GM12872 (cell line): ENCODE measurements at regions not wholly inside any gene's neighbourhood (a gene's known extent, or its start where the extent isn't known, plus 50 kb on each side); places are given as distances from the start of the nearest gene placed in this dataset.

ENCODE experiments used
- TF ChIP-seq, protein P1 (sequence below): IDR thresholded peaks from 3 replicates; pipeline ENCODE4 v1.5.1; 2011; ENCODE audit warnings: low read depth, mild to moderate bottlenecking, low read length, moderate library complexity; ENCODE audit not compliant: insufficient read depth

DNA sequence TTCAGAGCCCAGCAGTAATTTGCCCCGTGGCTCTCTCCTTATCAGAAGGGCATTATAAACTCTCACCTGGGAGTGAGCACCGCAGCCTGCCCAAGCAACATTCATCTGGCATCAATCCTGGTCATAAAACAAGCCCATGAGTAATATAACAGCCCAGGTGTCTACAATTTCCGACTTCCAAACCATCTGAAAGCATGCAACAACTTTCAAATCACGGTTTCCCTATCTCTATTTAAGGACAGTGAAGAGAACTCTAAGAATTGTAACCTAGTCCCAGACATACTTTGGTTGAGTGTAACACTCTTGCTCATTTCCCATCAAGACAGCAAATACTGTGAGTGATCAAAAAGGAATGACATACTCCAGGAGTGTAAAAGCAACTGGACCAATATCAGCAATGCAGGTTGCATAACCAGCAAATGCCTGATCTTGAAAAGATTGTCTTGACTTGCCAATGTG lies 487.4 kb upstream of the SOX9 start:
- TF ChIP-seq, protein P1, sequence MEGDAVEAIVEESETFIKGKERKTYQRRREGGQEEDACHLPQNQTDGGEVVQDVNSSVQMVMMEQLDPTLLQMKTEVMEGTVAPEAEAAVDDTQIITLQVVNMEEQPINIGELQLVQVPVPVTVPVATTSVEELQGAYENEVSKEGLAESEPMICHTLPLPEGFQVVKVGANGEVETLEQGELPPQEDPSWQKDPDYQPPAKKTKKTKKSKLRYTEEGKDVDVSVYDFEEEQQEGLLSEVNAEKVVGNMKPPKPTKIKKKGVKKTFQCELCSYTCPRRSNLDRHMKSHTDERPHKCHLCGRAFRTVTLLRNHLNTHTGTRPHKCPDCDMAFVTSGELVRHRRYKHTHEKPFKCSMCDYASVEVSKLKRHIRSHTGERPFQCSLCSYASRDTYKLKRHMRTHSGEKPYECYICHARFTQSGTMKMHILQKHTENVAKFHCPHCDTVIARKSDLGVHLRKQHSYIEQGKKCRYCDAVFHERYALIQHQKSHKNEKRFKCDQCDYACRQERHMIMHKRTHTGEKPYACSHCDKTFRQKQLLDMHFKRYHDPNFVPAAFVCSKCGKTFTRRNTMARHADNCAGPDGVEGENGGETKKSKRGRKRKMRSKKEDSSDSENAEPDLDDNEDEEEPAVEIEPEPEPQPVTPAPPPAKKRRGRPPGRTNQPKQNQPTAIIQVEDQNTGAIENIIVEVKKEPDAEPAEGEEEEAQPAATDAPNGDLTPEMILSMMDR: no peak

DNA sequence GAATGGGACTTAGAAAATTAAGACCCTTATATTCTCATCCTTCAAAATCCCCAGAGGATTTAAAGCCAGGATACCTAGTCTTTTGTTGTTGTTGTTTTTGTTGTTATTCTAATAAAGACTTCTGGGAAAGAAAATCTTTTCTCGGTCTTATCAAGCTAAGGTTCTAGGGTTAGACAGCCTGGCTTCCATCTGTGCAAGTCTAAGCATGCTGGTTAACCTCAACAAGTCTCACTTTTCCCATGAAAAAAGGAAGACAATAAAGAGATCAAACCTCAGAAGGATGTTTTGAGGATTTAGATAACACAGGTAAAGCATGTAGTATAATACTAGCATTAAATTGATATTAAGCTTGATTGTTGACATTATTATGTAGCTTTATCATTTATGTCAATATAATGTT lies 486.4 kb upstream of the SOX9 start:
- TF ChIP-seq, protein P1: no peak

DNA sequence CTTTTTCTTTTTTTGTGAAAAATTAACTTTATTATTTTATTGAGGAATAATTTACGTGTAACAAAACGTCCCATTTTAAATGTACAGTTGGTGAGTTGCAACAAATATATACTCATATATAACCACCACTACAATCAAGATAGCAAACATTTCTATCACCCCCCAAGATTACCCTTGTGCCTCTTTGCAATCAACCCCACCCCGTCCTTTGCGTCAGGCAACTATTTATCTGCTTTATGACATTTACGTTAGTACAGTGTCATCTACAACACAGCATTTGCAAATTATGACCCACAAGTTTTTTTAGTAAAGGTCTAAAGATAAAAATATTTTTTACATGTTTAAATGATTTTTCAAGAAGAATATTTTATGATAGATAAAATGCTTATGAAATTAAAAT lies 485.6 kb upstream of the SOX9 start:
- TF ChIP-seq, protein P1: no peak

DNA sequence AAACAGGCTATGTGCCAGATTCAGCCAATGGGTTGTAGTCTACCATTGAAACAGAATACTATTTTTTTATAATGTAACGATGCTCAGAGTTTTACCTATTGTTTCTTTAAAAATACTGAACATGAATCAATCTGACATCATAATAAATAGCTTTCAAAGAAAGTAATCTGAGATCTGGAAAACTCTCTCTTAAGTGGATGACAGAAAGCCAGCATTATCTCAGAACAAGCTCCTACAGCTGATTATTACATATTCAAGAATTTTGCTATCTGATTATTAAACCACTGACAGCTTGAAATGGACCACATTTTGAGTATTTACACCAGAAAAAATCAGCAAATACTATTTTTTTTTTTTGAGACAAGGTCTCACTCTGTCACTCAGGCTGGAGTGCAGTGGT lies 484.2 kb upstream of the SOX9 start:
- TF ChIP-seq, protein P1: no peak

DNA sequence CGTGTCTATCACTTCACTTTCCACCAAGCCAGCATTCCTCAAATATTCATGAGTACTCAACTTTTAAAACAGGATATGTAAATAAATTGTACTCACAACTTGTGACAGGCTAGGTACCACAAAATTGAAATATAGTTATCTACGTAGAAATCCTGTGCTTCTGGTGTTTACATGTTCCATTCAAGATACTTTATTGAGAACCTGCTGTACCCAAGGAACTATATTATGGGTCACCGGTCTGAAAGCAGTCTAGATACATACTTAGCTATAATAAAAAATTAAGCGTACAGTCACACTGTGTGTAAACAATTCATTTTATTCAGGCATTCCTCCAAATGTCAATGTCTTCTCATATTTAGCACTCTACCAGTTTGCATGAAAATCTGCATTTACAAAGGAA lies 482.2 kb upstream of the SOX9 start:
- TF ChIP-seq, protein P1: no peak

DNA sequence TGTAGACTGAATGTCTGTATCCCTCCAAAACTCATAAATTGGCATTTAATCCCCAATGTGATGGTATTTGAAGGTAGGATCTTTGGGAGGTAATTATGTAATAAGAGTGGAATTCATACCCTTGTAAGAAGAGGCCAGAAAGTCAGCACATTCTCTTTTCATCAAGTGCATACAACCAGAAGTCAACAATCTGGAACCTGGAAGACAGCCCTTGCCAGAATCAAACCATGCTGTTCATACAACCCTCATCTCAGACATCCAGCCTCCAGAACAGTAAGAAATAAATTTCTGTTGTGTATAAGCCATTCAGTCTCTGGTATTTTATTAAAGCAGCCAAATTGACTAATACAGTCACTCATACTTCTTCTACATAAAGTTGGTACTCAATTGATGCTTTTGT lies 481.0 kb upstream of the SOX9 start:
- TF ChIP-seq, protein P1: no peak

DNA sequence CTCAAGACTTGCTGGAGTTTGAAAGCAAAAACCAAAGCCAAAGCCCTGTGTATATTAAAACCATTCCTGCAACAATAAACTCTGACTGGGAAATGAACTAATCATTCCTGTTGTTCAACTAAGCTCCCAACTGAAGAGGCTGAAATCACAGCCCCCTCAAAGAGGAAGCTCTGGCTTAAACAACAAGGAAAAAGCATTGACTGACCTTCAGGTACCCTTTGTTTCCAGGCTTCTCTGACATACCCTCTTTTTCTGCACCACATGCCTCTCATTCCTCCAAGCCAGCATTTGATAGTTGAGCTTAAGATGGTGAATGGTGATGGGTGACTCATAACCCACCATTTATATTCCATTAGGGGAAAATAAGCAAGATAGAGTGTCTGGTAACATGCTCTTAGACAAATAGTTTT lies 470.9 kb upstream of the SOX9 start:
- TF ChIP-seq, protein P1: no peak

DNA sequence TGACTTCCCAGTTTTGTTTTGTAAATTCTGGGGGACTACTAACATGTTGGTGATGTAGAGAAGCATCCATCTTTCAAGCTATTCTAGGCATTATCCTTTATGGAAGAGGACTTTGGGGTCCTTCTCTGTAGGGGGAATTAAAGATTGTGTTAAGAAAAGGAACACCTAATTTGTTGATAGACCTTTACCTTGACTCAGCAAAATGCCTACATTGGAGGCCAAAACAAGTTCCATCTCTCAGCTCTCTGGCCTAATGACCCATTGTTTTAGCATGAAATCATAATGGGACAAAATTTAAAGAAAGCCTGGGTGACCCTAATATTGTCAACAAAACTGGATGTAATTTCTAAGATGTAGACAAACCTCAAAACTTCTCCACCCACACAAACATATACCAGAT lies 465.3 kb upstream of the SOX9 start:
- TF ChIP-seq, protein P1: no peak
